HG03175 (cell line): ENCODE measurements at regions not wholly inside any gene's neighbourhood (a gene's known extent, or its start where the extent isn't known, plus 50 kb on each side); places are given as distances from the start of the nearest gene placed in this dataset.

Experiments
- ATAC-seq: cut with Tn5 transposase; IDR thresholded peaks from one replicate; pipeline ENCODE4 v1.9.1; 2021; ENCODE audit warnings: mild to moderate bottlenecking, moderate library complexity; ENCODE audit not compliant: unreplicated experiment

DNA sequence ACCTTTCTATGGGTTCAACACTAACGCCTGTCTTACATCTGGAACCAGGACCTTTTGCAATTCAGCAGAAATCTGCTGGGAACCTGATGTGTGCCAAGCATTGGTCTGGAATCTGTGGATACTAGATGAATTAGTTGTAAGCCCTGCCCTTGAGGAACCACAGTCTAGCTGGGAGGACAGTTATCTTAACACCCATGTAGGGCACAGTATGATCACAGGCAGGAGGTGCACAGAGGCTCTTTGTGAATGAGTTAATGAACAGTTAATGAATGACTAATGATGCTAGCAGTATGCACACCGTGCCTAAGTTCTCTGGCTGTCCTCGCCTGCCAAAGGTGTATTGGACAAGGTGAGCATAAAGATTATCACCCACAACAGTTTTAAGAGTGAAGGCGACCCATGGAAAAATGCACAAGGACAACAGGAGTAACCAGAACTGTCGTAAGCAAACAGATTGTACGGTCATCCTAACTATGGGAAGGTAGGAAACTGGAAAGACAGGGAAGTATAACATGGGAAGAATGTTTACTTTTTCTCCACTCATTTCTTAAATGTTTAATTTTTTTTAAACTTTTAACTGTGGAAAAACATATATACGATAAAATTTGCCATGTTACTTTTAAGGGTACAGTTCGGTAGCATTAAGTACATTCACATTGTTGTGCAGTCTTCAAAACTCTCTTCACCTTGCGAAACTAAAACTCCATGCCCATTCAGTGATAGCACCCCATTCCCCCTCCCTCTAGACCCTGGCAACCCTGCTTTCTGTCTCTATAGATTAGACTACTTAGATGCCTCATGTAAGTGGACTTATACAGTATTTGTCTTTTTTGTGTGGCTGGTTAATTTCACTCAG, 139.9 kb downstream of the CXCL12 start:
- no peak for ATAC-seq

DNA sequence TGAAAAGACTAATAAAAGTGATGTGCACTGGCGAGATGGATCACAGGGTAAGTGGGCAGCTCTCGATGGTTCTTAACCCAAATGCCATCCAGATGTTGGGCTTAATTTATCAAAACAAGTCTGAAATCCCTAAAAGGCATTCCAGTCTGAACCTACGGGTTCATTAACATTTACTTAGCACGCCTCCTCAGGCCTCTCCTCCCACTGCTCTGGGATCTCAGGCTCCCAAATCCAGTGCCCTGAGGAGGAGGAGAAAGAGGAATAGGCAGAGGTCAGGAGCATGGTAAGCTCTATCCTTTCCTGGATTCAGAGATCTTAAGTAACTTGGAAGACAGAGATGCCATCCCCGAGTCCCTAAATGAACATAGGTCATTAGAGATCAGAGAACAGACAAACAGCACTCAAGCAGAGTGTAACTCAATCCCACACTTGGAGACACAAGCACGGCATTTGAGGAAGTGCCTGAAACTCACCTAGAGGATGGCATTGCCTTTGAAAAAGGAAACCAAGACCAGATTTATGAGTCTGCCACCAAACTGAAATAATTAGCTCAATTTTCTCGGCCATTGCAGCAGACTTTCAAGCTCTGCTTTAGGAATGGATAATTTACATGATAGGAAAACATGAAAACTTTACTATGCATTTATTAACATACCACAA, 140.9 kb downstream of the CXCL12 start:
- no peak for ATAC-seq

GRCh38 chr10:44242826-44243225, 142.1 kb downstream of the CXCL12 start:
- ATAC-seq = no peak

DNA sequence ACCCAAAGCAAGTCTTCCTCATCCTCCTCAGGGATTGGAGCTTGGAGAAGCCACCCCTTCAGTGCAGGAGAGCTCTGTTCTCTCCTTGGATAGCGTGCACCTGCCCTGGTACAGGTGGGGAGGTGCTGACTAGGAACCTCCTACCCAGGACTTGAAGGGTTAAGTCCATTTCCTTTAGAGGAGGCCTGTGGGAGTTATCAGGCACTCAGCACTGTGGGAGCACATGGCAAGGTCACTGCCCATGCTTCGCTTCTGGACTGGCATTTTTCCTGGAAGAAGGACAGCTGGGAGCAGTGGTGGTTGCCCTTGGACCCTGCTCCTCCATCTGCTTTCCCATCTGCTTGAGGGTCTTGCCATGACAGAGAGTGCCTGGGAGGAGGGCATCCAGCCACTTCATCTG, 142.8 kb downstream of the CXCL12 start:
- no peak for ATAC-seq

DNA sequence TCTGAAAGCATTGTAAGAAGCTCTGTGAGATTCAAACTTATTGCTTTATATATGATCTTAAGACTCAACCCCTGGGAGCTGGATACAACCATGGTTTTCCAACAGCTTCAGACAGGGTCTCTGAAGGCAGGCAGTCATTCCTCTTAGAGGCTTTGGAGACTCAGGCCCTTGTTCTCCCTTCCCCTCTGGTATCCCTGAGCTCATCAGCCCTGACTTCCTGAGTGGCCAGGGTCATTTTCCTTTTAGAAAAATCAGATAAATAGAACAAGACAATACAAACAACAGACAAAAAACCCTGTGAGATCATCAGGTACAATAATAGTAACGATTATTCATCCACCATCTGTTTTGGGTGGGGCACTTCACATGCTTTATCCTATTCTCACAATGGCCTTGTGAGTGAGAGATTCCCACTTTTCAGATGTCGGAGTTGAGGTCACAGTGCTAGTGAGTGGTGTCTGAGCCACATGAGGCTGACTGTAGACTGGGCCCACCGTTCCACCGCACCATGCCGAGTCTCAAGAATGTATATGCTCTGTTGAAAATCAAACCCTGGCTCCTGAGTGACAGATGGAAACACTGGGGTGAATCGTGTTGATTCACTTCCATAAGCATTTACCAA, 144.2 kb downstream of the CXCL12 start:
- ATAC-seq = no peak

GRCh38 chr10:44238212-44238611, 146.7 kb downstream of the CXCL12 start:
- ATAC-seq = no peak

DNA sequence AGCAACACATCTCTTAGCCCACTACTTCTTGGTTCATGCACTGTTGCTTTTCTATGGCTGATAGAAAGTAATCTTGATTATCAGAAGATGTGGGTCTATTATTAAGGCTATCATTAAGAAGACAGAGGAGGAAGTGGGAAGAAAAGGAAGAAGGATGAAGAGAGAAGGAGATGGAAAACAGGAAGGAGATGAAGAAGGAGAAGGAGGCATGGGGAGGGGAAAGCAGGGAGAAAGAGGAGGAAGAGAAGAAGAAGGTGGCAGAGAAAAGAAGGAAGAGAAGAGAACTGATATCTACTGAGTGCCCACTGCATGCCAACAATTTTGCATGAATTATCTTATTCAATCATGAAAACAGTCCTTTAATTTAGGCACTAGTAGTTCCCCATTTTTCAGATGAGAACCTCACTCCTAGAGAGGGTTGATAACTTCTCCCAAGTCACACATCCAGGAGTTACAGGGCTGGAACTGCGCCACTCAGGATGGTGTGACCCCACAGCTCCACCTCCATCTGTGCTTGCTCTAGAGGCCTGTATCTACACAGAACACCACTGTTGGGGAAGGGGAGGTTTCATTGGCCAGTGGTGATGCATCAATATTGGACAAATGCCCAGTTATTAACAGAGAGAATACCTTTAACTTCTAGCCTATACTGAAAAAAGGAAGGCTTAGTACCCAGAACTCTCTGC, 147.4 kb downstream of the CXCL12 start:
- ATAC-seq = no peak

- no peak for ATAC-seq
Observed at GRCh38 chr10:44235363-44235762, 149.5 kb downstream of the CXCL12 start.

GRCh38 chr10:44234483-44234875, 150.4 kb downstream of the CXCL12 start:
- ATAC-seq = no peak

GRCh38 chr10:44233561-44234482, 151.1 kb downstream of the CXCL12 start:
- no peak for ATAC-seq

DNA sequence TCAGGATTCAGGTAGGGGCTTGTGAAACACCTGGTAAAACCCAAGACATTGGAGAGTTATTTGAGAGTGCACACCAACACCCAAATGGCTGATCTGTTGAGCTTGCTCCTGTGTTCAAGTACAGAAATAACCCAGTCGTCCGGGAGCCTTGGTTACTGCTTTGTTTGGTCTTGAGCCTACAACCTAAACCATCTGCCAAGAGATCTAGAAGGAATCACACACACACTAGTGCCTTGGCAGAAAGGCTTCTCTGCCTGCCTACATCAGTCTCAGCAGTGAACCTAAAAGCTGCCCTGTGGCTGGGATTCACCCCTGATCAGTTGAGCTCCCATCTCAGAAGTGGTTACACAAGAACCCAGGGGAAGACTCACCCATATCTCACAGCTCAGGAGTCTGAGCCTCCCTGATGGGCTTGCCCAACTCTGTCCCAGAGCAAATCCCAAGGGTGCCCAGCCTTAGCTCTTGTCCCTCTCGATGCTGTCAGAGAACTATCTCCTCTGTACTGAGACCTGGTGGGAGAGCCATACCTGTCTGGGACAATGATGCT, 167.6 kb downstream of the CXCL12 start:
- ATAC-seq = no peak

- no peak for ATAC-seq
Observed at GRCh38 chr10:44216073-44216472, 168.8 kb downstream of the CXCL12 start.

DNA sequence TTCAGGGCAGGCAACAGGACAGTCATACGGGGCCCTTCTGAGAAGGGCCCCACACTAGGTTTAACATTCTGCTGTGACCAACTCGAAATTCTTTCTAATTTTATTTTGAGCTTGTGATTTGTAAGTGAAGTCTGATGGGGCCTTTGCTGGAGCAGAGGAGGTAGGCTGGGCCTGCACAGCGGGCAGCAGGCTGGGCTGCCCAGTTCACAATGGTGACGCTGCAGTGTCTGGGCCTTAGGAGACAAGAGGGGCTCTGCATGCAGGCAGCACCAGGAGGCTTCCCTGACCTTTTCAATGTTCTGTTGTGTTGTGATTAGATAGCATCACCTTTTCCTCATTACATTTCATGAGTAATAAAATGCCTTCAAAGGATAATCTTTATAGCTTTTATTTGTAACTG, 175.1 kb downstream of the CXCL12 start:
- ATAC-seq = no peak

DNA sequence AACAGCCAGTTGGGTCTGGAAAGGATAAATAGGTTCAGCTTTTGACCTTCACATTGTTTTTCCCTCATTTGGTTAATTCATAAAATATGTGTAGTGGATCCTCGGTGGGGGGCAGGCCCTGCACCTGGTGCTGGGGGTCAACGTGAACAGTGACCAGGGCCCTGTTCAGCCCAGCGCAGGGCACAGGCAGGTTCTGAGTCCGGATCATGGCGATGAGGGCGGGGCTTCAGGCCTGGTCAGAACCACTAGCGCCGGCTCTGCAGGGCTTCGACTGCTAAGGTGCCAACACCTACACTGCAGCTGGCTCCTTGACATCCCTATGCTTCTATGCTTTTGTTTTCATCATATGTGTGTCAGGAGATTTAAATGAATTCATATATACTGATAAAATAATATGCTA, 177.7 kb downstream of the CXCL12 start:
- no peak for ATAC-seq

DNA sequence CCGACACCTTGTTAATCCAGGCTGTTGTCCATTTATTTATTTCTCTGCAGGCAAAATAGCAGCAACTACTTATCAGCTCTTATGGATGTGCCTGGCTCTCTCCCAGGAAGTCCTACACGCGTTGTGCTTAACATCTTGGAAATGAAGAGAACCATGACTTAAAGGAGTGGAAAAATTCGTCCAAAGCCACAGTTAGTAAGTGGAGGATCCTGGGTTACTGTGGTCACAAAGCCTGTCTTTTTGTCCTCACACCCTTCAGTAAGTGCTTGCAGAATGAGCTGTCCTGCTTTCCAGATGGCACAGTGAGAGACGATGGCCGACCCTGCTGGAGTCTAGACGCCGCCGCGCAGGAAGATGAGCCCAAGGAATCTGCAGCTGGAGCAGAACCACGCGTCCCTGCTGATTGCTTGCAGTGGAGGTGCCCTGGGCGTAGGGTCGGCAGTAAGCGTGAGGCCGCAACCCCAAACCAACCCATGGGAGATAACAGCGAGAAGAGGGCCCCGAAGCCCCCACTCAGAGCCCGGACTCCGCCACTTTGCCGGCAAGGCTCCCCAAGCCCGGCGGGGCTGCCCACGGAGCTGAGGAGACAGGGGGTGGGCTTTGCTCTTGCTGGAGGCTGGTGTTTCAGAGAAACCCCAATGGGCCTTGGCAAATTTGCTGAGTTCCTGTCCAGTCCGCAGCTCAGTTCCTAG, 178.6 kb downstream of the CXCL12 start:
- no peak for ATAC-seq

DNA sequence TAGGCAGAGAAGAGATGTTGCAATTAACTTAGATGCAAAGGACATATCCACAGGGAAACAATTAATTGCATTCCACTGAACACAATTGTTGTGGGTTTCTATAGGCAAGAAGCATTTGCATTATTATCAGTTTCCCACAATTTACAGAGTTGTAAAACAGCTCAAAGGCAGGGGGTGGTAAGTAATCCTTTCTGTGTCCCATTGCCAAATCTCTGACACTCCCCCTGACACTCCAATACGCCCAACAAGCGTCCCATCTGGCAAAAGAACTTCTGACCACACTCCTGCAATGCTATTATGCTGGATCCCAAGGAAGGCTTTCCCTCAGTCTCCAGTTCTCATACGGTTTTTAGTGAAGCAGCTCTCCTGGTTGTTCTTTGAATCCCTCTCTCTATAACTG, 179.8 kb downstream of the CXCL12 start:
- ATAC-seq = no peak

DNA sequence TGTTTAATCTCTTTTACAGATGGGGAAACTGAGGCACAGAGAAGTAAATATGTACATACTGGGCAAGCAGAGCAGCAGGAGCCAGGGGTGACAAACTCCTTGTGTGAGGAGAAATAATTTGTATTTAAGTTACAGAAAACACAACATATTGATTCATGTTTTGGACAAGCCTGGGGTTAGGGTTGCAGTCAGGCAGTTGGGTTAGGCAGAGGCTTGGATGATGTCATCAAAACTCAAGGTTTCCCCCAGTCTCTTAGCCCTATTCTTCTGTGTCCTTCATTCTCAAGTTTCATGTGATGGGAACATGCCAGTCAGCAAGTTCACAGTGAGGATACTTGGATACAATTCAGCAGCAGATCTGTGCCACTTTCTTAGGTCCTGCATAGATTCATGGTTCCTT, 181.4 kb downstream of the CXCL12 start:
- ATAC-seq = no peak

DNA sequence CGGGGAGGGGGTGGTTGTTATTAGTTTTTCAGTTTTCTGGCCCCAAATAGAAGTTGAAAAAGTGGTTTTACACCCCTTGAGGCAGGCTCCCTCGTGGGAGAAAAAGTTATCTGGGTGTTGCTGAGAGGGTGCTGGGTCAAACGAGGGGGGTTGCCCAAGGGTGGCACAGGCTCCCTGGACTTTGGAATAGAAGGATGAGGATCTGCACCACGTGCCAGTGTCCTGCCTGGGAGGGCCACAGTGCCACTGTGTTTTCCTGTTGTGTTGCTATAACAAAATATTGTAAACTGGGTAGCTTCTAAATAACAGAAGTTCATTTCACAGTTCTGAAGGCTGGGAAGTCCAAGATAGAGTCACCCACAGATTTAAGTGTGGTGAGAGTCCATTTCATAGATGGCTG, 181.9 kb downstream of the CXCL12 start:
- ATAC-seq = no peak

DNA sequence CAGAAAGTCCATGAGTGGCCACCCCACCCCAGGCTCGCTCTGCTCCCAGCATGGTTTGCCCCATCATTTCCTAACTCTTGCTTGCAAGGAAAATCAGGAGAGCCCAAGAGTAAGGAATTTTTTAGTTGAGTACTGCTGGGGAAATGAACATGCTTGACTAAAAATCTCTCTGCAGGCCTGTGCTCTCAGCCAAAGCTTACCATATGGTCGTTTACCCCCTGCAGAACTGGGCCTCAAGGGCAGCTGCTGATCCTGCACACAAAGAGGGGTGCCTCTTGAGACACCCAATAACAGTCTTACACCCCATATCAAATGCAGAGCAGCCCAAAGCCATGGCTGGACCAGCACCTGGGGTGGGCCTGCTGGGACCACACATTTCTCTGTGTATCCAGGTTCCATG, 183.2 kb downstream of the CXCL12 start:
- no peak for ATAC-seq

DNA sequence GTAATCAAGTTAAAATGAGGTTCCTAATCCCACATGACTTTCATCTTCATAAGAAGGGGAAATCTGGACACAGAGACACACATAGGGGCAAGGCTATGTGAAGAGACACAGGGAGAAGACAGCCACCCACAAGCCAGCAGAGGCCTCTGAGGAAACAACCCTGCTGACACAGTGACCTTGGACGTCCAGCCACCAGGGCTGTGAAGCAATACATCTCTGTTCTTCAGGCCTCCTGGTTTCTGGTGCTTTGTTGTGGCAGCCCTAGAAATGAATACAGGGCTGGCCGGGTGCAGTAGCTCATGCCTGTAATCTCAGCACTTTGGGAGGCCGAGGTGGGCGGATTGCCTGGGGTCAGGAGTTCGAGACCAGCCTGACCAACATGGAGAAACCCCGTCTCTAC, 183.9 kb downstream of the CXCL12 start:
- no peak for ATAC-seq
